Right lung (tissue), 2 donors: ENCODE measurements at regions not wholly inside any gene's neighbourhood (a gene's known extent, or its start where the extent isn't known, plus 50 kb on each side); places are given as distances from the start of the nearest gene placed in this dataset.
"Not testable (repeated sequence)": the region's sequence is repeated elsewhere in the genome, so short reads cannot be mapped to it uniquely, and the experiment has no call there.

Experiments
- DNase-seq, 2 donors: peaks; one replicate each; pipeline ENCODE4 v3.0.0-alpha.2; 2013

DNA sequence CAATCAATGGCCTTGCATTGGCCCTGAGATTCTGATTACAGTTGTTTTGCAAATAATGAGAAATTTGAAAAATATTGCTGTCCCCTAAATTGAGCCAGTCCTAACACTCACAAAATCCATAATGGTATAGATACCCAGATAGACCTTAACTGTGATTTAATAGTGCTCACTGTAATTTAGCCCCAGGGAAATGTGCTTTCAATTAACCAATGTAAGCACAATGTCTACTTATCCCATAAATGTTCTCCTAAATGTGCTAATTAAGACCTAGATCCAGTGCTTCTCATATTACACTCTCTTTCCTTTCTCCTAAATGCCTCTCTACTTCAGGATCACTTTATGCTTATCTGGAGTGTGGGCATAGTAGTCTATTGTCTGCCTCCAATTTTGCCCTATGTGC, 417.8 kb upstream of the CCL2 start:
- no peak for DNase-seq

- no peak for DNase-seq
These were observed 416.8 kb upstream of the CCL2 start for GRCh38 chr17:33838281-33838680.

DNA sequence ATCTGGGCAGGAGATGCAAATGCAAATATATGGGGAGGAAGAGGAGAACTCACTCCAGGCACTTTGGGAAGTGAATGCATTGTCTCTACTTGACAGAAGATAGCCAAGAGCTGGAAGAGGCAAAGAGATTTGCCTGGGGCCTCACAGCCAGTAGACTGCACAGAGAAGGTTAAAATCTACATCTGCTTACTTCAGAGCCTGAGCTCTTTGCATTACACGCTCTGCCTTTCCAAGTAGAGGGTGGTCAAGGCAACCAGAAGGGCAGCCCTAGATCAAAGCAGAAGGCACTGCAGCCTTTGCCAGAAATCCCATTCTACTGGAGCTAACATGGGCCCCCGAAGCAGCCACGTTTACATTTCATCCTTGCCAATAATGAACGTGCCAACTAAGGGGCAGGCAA, 407.2 kb upstream of the CCL2 start:
- DNase-seq, result no peak

DNA sequence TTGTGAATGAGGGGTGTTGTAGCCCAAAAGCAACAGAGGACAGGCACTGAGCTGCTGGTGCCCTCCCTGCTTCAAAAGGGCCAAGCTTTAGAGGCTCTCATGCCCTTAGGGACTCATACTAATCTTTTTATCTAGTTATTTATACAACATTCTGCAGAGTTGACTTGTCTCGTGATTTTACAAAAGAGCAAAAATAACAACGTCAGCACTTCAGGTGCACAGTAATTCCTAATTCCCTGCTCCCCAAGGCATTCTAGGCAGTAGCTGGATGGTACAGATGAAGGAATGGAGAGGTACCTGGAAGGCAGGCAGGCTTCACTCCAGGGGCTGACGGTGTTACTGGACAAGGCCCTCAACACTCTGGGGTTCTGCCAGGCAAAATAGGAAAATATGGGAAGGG, 406.7 kb upstream of the CCL2 start:
- DNase-seq, result no peak

DNA sequence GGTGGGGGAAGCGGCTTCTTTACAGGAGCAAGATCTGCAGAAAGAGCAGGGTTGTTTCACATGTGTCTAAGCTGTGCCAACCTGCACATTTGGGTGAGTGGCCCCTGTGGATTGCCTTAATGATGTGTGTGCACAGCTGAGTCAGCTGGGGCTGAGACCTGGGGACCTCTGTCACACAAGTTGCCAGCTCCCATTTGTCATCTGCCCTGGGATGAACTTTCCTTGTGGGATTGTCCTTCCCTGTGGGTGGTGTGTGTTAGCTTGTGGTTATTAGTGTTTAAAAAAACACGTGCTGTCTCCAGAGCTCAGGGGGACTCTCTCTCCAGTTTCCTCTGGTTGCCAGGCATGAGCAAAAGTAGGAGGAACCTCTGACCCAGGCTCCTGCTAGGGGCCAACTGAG, 400.5 kb upstream of the CCL2 start:
- no peak for DNase-seq

GRCh38 chr17:33858121-33858520, 397.0 kb upstream of the CCL2 start:
- no peak for DNase-seq

GRCh38 chr17:33858682-33859081, 396.4 kb upstream of the CCL2 start:
- DNase-seq, result no peak

- no peak for DNase-seq
These were observed 392.1 kb upstream of the CCL2 start for GRCh38 chr17:33862772-33863602.

DNA sequence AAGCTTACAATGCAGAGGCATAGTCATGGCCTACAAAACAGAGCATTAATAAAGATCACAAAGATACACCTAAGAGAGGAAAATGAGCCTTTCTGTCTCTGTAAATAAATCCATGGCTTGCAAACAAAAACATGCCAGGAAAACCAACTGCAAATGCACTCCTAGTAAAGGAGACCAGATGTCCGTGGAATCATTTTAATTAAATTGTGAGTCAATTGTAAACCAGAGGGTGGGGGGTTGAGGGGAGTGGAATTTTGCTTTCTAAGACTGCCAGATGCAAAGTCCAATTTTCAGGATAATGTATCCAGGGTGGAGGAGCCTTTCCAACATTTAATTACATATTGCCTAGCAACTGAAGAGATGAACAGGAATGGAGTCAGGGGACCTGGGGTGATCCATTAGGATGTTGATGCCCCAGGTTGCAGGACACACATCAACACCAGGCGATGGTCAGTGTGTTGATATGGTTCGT, 390.3 kb upstream of the CCL2 start:
- no peak for DNase-seq

- no peak for DNase-seq
These were observed 386.2 kb upstream of the CCL2 start for GRCh38 chr17:33868899-33869298.

- no peak for DNase-seq
These were observed 384.1 kb upstream of the CCL2 start for GRCh38 chr17:33870936-33871335.

DNA sequence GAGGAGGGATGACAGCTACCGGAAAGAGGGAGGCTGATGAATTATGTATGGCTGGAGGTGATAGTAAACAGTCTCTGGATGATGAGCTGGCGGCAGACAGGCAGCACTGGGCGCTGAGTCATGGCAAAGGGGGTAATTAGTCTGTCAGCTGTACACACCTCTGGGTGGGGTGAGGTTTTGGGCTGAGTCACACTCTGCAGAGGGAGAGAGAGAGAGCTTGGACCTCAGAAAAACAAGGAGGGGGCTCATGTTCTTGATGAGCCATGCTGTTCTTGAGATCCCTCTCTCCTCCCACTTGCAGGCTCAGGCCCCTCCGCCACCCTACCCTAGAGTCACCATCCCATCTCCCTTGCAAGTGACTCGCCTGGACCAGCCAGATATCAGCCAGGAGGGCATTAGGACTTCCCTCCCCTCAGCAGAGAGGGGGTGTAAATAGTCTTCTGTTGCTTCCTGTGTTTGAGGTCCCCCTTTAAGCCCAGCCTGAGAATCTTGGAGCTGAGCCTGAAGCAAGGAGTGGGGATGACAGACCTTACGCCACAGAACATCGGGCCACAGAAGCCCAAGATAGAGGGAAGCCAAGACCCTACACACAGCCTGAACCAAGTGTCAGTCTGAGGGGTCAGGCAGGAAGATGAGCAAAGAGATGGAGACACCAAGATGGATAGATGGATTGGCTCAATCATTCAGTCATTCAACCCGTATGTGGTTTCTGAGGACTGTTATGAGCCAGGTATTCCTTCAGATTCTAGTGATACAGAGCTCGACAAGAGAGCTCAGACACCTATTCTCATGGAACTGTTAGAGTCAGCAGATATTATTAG, 383.2 kb upstream of the CCL2 start:
- DNase-seq, result no peak

DNA sequence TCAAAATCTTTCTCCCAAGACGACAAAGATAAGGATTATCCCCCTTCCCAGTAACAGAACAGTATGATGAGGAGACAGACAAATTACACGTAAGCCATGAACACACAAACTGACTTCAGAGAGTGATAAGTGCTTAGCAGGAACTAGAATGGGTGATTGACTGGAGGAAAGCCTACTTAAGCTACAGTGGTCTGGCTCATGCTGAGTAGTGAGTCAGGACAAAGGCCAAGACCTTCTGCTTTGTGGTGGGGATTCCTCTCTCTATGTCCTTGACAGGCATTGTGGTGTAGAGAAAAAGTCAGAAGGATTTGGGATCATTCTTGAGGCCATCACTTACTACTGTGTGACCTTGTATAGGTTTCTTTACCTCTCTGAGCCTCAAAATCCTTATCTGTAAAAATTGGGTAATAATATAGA, 381.9 kb upstream of the CCL2 start:
- no peak for DNase-seq

- DNase-seq, result no peak
These were observed 380.4 kb upstream of the CCL2 start for GRCh38 chr17:33874617-33875060.

- no peak for DNase-seq
These were observed 379.1 kb upstream of the CCL2 start for GRCh38 chr17:33875973-33876372.

GRCh38 chr17:33882273-33882672, 372.8 kb upstream of the CCL2 start:
- not testable (repeated sequence) for DNase-seq

GRCh38 chr17:33882677-33883076, 372.4 kb upstream of the CCL2 start:
- DNase-seq, result not testable (repeated sequence)

- DNase-seq, result no peak
These were observed 366.6 kb upstream of the CCL2 start for GRCh38 chr17:33888455-33888854.

- no peak for DNase-seq
These were observed 366.0 kb upstream of the CCL2 start for GRCh38 chr17:33889040-33889439.

GRCh38 chr17:33889766-33890165, 365.3 kb upstream of the CCL2 start:
- DNase-seq, result no peak

DNA sequence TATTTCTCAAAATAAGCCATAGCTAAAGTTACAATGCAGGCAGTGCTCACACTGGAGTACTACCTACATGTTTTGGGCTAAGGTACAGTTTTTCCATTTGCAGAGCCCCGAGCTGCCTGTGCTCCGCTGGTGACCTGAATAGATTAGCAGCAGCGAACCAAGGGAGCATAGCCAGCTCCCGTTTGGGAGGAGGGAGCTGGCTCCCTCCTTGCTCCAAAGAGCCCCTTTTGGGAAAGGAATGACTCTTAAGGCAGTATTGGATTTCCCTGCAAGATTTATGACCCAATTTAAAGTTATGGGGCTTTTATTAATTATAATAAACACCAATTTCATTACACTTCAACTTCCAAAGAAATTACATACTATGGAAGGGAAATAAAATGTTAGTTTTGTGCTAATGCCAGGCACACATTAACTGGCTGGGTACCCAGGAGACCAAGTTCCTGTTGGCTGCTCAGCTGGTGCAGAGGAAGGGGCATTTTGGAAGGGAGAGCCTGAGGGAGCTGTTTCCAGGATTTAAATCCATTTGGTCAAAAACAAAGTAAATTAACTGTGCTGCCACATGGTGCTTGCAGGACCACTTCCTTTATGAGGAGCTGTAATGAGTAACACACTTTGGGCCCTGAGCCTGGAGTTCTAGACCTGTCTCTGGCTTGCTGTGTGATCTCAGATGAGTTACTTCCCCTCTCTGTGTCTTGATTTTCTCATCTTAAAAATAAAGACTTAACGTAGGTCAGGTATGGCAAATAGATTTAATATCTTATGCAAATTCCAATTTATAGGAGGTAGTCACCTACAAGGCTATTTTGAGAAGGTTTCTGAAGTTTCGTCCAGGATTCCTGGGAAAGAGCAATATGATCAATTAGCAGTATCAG, 362.1 kb upstream of the CCL2 start:
- no peak for DNase-seq

DNA sequence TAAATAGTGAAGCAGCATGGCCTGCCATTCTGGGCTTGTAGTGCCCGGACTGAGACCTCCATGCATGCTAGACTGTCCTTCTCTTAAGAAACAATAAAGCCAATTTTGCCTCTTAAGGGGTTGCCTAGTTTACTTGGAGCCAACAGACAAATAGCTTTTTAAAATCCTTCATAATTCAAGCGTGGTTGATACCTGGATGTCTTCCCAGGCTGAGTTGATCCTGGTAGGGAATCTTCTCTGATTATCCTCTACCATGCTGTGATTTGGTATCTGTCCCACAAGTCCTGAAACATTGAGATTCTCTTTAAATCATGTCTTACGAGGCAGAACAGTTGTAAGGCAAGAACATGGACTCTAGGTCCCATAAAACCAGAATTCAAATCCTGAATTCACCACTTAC, 359.6 kb upstream of the CCL2 start:
- DNase-seq, result no peak
